ENCODE measurements at regions not wholly inside any gene's neighbourhood (a gene's known extent, or its start where the extent isn't known, plus 50 kb on each side); places are given as distances from the start of the nearest gene placed in this dataset.

DNA sequence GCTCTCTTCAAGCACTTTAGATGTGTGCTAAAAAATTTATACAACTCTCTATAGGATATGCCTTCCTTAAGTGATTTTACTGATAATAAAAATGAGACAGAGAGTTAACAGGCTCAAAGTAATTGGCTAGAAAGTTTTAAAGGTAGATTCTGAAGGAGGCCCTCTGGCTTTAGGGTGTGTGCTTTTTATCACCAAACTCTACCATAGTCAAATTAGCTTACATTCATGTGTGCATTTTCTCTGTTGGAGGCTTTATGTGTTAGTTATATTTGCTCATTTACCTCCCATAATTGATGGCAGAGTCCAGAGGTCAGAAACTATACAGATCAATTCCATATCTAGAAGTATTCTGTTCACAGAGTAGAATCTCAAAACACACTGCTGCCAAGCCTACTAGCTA, 317.5 kb downstream of the JRKL start:
- no peak for TF ChIP-seq EZH2 (IDR thresholded peaks at IDR 0.05; ENCODE audit: low read length, unreplicated experiment)
- TF ChIP-seq, protein P1, sequence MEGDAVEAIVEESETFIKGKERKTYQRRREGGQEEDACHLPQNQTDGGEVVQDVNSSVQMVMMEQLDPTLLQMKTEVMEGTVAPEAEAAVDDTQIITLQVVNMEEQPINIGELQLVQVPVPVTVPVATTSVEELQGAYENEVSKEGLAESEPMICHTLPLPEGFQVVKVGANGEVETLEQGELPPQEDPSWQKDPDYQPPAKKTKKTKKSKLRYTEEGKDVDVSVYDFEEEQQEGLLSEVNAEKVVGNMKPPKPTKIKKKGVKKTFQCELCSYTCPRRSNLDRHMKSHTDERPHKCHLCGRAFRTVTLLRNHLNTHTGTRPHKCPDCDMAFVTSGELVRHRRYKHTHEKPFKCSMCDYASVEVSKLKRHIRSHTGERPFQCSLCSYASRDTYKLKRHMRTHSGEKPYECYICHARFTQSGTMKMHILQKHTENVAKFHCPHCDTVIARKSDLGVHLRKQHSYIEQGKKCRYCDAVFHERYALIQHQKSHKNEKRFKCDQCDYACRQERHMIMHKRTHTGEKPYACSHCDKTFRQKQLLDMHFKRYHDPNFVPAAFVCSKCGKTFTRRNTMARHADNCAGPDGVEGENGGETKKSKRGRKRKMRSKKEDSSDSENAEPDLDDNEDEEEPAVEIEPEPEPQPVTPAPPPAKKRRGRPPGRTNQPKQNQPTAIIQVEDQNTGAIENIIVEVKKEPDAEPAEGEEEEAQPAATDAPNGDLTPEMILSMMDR (conservative IDR thresholded peaks at IDR 0.05; ENCODE audit: low read depth, low read length): no peak
